ENCODE measurements at regions not wholly inside any gene's neighbourhood (a gene's known extent, or its start where the extent isn't known, plus 50 kb on each side); places are given as distances from the start of the nearest gene placed in this dataset.

- no peak overlapping the region for H3K4me3 ChIP-seq (ENCODE audit: low read depth, low read length)
- DNase-seq (ENCODE audit: low read depth) = no peak
Observed at GRCh38 chr2:59204040-59204439, 962.9 kb upstream of the FANCL start.

GRCh38 chr2:59196491-59196890, 955.4 kb upstream of the FANCL start:
- TF ChIP-seq CTCF (IDR thresholded peaks at IDR 0.05; ENCODE audit: insufficient read depth, low read length, poor library complexity, severe bottlenecking) = no peak
- Histone ChIP-seq H3K27me3 (ENCODE audit: control insufficient read depth, insufficient read depth, low read length) (no peaks in the 10 kb centered on the region), H3K4me3 (ENCODE audit: low read depth, low read length) (no peak overlapping the region), H3K36me3 (ENCODE audit: control insufficient read depth, insufficient read depth, low read length) (no peaks in the 10 kb centered on the region)
- peak; percentile 16 for DNase-seq (ENCODE audit: low read depth)

More at GRCh38 chr2:59204040-59204439, 962.9 kb upstream of the FANCL start:
- no peaks in the 10 kb centered on the region for H3K27me3 ChIP-seq (ENCODE audit: control insufficient read depth, insufficient read depth, low read length)
- H3K36me3 ChIP-seq (ENCODE audit: control insufficient read depth, insufficient read depth, low read length) = no peaks in the 10 kb centered on the region
- no peak for TF ChIP-seq CTCF (IDR thresholded peaks at IDR 0.05; ENCODE audit: insufficient read depth, low read length, poor library complexity, severe bottlenecking)

- no peaks in the 10 kb centered on the region for H3K36me3 ChIP-seq (ENCODE audit: control insufficient read depth, insufficient read depth, low read length)
- no peak overlapping the region for H3K4me3 ChIP-seq (ENCODE audit: low read depth, low read length)
- no peak for TF ChIP-seq CTCF (IDR thresholded peaks at IDR 0.05; ENCODE audit: insufficient read depth, low read length, poor library complexity, severe bottlenecking)
- no peak for DNase-seq (ENCODE audit: low read depth)
- H3K27me3 ChIP-seq (ENCODE audit: control insufficient read depth, insufficient read depth, low read length) = no peaks in the 10 kb centered on the region
Observed at GRCh38 chr2:59195851-59196250, 954.7 kb upstream of the FANCL start.

- Histone ChIP-seq H3K27me3 (ENCODE audit: control insufficient read depth, insufficient read depth, low read length) (no peaks in the 10 kb centered on the region), H3K4me3 (ENCODE audit: low read depth, low read length) (no peak overlapping the region), H3K36me3 (ENCODE audit: control insufficient read depth, insufficient read depth, low read length) (no peaks in the 10 kb centered on the region)
- no peak for DNase-seq (ENCODE audit: low read depth)
- no peak for TF ChIP-seq CTCF (IDR thresholded peaks at IDR 0.05; ENCODE audit: insufficient read depth, low read length, poor library complexity, severe bottlenecking)
Observed at GRCh38 chr2:59191781-59192180, 950.7 kb upstream of the FANCL start.

GRCh38 chr2:59190518-59190917, 949.4 kb upstream of the FANCL start:
- TF ChIP-seq CTCF (IDR thresholded peaks at IDR 0.05; ENCODE audit: insufficient read depth, low read length, poor library complexity, severe bottlenecking) = no peak
- Histone ChIP-seq H3K27me3 (ENCODE audit: control insufficient read depth, insufficient read depth, low read length) (no peaks in the 10 kb centered on the region), H3K36me3 (ENCODE audit: control insufficient read depth, insufficient read depth, low read length) (no peaks in the 10 kb centered on the region), H3K4me3 (ENCODE audit: low read depth, low read length) (no peak overlapping the region)
- DNase-seq (ENCODE audit: low read depth) = no peak

- Histone ChIP-seq H3K36me3 (ENCODE audit: control insufficient read depth, insufficient read depth, low read length) (no peaks in the 10 kb centered on the region), H3K4me3 (ENCODE audit: low read depth, low read length) (no peak overlapping the region), H3K27me3 (ENCODE audit: control insufficient read depth, insufficient read depth, low read length) (no peaks in the 10 kb centered on the region)
- DNase-seq (ENCODE audit: low read depth) = no peak
- TF ChIP-seq CTCF (IDR thresholded peaks at IDR 0.05; ENCODE audit: insufficient read depth, low read length, poor library complexity, severe bottlenecking) = no peak
Observed at GRCh38 chr2:59184276-59185020, 943.3 kb upstream of the FANCL start.

Data from kidney epithelial cell (primary cell).